H4 (cell line): ENCODE measurements at regions not wholly inside any gene's neighbourhood (a gene's known extent, or its start where the extent isn't known, plus 50 kb on each side); places are given as distances from the start of the nearest gene placed in this dataset.
"Not testable (repeated sequence)": the region's sequence is repeated elsewhere in the genome, so short reads cannot be mapped to it uniquely, and the experiment has no call there.

Source experiments
- DNase-seq: peaks from one replicate; pipeline ENCODE4 v3.0.0-alpha.2; 2015; ENCODE audit warnings: low spot score

DNA sequence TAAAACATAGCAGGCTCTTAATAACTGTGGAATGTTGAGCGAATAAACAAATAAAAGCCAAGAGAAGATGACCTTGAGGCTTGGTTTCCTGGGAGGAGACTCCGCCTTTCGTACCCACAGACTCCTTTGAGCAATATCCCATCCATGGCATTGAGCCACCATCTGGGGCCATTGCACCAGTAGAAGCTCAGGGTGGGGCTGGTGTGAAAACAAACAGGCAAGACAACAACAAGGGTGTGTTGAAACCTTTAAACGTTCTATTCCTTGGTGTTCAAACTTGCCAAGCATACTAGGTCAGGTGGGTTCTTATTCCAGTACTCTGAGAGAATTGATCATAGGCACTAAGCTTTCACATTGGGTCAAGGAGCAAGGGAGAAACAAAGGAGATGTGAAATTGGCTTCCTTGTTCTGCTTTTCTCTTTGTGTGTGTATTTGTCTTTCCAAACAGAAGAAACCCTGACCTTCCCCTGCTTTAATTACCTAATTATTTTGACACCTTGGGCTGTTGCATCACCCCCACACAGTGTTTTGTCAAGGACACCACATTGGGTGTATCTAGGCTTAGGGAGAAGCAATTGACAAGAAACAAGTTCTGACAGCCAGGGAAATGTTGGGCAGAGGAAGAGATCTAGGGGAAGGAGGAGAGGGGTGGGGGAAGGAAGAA lies 105.1 kb upstream of the BCL6 start:
- peak; percentile 63 for DNase-seq

DNA sequence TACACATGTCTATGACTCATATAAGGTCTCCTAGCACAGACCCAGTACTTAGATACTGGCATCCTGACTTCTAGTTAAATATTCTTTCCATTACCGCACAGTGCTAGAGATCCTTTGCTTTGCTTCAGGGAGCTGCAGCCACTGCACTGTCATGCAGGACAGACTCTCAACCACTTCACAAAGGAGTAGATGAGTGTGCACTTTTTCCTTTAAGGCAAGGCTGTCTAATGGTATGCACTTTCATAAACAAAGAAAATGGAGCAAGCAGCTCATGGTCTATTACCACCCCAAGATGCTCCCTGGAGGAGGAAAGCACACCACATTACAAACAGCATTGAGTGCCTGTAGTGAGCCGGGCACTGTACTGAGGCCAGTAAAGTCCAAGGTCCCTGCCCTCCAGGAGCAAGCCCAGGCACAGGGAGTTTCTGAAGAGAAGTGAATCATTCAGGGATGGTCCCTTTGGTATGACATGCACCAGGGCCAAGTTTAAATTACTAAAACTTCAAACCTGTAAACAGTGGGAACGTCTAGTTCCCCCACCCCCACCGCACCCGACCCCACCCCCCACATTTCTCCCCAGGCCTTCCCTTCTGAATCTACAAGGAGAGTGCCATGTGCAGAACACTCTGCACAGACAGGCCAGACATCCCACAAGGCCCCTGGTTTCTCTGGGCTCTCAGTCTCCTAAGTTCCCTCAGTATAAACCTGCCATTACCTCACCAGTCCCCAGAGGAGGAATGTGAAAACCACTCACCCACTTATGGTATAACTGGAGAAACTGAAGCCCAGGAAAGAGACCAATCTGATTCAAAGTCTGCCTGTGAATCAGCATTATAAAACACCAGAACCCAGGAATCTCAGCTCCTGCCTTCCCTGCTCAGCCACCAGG lies 107.8 kb upstream of the BCL6 start:
- peak; percentile 47 for DNase-seq

DNA sequence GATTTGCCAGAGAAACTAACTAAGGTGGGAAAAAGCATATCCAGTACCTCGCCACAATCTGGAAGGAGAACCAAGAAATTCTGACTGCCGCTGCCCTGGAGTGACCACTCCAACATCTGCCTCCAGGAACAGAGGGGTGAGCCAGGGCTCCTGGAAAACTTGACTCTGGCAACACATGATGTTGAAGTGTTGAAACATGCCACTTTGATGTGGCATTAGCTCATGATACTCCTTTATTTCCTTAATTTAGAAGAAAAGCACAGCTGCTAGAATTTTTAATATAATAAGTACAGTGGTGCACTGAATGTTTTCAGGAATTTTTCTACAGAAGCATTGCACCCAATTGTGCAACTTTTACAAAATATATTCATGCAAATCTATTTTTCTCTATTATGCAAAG lies 109.9 kb upstream of the BCL6 start:
- no peak for DNase-seq

DNA sequence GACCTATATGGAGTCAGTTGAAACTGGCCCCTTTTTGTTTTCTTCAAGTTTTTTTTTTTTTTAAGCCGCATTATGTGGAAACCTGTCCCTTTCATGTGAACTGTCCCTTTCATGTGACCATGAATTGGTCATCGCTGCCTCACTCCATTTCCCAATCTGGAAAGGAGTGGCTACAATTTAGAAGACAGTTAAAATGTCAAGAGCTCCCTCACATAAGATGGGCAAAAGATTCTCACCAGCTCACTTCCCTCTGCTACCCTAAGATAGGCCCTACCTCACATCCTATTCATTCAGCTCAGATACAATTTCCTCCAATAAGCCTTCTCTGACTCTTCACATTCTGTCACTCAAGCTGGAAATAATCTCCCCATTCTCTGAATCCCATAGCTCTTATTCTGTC lies 111.3 kb upstream of the BCL6 start:
- DNase-seq = no peak

DNA sequence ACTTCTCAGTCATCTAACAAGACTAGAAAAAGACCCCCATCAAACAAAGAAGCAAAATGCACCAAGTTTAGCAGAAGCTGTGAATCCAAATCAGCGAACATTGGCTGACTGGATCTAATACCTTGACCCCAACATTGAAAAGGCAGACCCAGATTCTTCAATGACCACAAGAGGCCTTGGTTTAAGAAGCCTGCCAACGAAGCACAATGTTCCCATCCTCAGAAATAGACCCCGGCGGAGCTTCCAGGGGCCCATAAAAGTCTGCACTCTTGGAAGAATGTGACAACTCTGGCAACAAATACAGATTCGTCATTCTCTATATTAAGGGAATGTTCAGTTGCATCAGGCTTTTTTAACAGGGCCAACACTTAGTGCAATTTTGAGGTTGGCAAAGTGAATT lies 112.8 kb upstream of the BCL6 start:
- no peak for DNase-seq

DNA sequence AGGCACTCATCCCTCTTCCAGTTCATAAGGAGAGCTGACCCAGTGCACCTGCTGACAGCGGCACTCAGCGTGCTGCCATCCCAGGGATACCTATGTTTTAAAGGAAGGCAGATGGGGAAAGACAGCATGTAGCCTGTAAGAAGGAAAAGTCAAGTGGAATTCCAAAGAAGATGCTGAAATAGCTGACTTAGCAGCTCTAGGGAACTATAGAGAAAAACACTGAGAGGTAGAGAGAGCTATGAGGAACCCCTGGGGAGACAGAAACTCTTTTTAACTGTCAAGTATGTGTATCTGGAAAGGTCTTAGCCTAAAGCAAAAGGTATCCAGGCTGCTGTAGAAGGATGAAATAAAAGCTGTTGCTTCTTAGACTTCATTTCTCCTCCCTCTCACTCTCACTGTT lies 113.4 kb upstream of the BCL6 start:
- DNase-seq = no peak

DNA sequence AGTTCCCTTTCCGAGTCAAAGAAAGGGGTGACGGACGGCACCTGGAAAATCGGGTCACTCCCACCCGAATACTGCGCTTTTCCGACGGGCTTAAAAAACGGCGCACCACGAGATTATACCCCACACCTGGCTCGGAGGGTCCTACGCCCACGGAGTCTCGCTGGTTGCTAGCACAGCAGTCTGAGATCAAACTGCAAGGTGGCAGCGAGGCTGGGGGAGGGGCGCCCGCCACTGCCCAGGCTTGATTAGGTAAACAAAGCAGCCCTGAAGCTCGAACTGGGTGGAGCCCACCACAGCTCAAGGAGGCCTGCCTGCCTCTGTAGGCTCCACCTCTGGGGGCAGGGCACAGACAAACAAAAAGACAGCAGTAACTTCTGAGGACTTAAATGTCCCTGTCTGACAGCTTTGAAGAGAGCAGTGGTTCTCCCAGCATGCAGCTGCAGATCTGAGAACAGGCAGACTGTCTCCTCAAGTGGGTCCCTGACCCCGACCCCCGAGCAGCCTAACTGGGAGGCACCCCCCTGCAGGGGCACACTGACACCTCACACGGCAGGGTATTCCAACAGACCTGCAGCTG lies 117.5 kb upstream of the BCL6 start:
- DNase-seq = not testable (repeated sequence)

DNA sequence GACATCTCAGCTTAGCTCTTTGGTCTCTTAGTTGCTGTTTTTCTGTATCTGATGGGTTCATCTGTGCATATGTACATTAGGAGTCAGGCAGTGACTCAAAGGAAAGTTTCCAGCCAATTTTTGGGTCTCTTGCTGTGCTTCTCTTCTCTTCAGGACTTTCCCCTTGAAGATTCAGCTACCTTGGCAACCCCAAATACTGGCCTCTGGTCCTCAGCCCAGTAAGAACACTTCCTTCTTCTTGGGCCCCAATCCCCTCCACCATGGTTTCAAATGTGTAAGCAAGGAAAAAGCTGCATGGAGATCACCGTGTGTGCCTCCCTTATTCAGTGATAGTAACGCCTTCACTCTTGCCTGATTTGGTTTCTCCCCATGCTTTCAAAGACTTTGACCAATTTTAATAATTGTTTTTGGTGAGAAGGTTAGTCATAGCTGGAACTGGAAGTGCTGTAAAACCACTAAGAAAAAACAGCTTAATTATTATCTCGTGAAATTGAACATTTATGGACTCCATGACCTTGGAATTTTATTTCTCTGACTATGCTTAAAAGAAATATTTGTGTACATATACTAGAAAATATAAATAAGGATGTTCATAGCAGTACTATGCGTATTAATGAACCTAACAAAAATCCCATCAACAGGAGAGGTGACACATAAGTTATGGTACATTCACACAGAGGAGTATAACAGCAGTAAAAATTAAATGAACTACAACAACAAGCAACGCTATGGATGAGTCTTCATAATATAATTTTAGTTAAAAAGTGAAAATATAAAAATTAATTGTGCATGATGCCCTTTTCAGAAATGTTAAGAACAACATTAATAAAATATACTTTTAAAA lies 125.3 kb upstream of the BCL6 start:
- no peak for DNase-seq

DNA sequence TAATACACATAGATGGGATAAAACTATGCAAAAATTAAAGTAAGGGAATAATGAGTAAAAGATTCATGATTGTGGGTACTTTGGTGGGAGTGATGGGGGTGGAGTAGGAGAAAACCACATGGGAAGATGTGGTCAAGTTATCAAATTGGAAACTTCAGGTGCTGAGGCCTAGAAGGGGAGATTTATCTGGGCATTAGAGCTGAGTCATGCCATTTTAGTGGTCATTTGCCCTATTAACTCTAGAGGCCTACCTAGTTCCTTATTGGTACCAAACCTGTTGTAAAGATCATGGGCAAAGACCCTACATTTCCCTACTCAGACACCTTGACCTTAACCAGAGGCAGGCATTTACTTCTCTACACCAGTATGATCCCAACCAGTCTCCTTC lies 125.9 kb upstream of the BCL6 start:
- DNase-seq = no peak

DNA sequence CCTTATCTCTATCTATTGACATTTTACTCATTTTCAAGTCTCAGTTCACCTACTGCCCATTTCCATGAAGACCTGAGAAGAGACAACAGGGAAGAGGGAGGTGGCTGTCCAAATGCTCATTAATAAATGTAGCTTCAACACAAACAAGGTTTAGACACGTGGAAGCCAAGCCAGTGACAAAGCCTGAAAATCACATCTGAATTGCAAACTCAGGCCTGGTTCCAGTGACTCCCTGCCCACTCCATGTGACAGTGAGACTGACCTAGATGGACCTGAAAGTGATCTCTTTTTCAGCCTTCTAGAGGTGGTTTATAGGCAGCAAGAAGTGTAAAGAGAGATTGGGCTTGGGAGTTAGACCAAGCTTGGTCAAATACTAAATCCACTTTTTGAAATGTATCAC lies 126.6 kb upstream of the BCL6 start:
- no peak for DNase-seq

DNA sequence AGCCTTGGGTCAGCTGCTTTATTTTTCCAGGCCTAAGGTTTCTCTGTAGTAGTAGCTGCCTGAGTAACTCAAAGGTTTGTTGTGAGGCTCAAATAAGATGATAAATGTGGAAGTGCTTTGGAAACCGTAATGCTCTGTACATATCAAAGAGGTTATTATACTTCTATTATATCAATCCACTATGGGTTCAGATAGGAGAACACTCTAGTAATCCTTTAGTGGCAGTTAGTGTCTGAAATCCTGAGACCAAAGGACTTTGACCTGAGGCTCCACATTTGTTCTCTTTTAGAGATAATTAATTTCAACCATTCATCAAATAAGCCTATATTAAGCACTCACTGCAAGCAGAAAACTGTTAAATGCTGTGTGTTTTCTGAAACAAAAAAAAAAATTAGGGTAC lies 128.6 kb upstream of the BCL6 start:
- DNase-seq = no peak

DNA sequence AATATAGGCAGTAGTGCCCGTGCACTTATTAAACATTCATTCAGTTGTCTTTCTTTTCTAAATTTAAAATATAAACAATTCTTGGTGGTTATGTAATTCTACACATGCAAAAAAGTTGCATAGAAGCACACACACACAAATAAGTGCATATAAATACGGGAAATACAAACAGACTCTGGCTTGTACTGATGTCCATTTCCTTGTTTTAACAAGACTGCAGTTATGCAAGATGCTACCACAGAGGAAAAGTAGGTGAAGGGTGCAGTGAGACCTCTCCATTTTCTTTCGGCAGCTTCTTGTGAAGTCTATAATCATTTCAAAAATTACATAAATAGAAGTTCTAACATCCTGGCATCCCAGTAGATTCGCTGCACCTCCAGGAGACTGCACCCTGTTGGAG lies 130.6 kb upstream of the BCL6 start:
- DNase-seq = no peak

DNA sequence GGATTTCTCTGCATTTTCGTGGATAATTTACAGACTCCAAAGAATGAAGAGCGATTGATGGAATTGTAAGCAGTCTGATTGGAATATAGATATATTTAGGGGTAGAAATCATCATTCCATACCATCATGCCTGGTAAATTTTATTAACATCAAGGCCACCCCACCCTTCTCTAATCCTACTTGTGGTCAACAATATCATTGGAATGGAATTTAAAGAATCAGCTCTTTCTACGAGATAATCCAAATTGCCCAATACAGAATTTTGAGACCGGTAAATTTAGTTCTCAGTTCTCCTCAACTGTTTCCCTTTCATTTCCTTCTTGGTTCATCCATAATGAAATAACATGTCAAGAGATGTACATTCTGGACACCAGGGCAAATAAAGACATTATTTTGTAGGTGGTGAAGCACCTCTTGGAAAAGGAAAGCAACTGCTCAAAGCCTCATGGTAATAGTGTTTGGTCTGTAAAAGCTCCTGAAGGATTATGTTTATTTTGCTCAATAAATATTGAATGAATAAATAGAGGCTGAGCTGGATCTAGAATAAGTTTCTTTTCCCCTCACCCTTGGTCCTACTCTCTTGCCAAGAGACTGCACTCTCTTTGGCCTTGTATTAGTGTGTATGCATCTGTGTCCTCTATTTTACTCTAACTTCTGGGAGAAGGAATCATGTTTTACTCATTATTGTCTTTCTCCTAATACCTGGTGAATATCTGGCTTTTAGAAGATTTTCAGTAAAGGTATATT lies 133.7 kb upstream of the BCL6 start:
- DNase-seq = no peak

DNA sequence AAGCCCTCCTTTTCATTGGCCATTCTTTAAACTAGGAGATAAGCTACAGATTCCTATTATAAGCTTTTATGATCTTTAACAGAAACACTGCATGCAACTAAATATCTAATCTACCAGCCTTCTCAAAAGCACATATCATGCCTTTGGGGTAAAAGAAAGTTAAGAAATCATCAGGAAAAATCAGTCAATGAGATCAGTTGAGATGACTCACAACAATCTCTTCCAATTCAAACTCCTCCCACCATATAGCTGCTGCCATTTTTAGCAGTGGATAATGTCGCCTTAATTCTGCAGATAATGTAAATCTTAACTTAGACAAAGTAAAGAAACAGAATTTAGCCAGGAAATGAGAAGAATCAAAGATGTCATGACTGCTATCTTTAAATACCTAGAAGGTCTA lies 135.2 kb upstream of the BCL6 start:
- no peak for DNase-seq

DNA sequence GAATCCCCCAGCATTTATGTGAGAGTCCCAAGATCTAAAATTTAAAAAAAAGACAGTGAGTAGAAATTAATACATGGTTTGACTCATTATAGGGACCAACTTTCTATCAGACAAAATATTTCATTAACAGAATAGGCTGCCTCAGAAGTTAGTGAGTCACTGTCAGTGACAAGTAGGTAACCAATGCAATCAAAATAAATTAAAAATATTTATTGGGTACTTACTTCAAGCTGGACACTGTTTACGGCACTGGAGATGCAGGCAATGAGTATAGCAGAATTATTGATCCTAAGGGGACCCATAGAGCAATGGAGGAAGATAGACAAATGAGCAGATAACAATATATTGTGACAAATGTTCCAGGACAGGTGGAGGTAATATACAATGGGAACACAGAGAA lies 135.6 kb upstream of the BCL6 start:
- no peak for DNase-seq

DNA sequence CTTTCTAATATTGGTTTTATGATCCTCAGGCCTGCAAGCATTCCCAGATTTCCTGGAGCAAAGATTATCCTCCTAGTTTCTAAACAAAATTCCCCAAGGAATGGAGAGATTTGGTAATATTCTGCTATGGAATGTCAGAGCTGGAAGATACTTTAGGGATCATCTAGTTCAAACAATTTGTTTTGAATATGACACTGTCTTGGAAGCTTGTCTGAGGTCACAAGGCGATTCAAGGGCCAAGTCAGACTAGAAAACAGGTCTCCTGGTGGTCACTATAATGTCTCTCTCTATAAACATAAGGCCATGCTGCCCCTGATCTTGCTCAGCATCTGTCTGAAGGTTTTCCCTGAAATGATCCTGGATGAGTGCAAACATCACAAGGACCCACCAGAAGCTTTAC lies 143.4 kb upstream of the BCL6 start:
- no peak for DNase-seq

DNA sequence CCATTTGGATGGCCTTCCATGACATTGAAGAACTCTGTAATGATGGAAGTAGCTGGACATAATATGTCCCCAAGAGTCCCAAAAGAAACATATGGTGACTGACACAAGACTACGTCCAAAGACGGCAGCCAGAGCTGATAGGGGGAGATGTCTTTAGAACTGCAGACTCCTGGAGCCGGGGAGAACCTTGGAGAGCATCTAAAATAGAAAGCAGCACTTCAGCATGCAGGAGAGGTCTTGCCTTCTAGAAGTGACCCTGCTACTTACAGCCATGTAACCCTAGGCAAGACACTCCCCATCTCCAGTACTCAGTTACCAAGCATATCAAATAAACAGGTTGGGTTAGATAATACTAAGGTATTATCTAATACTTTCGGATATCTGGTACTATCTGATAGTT lies 143.8 kb upstream of the BCL6 start:
- DNase-seq = no peak

DNA sequence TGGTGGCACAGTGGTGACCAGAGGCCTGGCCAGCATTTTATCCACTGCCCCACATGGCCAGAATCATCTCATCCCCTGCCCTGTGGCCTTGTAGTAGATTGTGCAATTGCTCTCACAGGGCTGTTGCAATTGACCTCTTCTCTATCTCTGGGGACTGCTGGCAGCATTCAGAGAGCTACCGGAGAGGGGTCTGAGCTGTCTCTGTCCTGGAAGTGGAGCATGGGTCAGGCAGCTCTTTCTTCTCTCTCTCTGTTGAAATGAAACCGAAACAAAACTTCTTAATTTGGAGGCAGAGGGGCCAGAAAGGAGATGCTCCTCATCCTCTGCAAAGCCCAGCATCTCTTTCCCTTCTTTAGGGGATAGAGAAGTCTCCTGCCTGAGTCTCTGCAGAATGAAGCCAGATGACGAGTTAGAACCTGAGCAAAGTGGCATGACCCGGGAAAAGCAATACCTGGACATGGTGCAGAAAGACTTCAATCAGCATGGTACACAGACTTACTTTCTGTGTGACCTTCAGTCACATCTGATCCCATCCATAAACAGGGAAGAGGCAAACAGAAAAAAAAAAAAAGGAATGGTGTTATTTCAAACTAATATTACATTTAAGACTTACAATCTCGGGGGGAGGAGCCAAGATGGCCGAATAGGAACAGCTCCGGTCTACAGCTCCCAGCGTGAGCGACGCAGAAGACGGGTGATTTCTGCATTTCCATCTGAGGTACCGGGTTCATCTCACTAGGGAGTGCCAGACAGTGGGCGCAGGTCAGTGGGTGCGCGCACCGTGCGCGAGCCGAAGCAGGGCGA lies 144.5 kb upstream of the BCL6 start:
- DNase-seq = no peak

DNA sequence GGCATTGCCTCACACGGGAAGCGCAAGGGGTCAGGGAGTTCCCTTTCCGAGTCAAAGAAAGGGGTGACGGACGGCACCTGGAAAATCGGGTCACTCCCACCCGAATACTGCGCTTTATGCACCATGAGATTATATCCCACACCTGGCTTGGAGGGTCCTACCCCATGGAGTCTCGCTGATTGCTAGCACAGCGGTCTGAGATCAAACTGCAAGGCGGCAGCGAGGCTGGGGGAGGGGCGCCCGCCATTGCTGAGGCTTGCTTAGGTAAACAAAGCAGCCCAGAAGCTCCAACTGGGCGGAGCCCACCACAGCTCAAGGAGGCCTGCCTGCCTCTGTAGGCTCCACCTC lies 145.1 kb upstream of the BCL6 start:
- not testable (repeated sequence) for DNase-seq

DNA sequence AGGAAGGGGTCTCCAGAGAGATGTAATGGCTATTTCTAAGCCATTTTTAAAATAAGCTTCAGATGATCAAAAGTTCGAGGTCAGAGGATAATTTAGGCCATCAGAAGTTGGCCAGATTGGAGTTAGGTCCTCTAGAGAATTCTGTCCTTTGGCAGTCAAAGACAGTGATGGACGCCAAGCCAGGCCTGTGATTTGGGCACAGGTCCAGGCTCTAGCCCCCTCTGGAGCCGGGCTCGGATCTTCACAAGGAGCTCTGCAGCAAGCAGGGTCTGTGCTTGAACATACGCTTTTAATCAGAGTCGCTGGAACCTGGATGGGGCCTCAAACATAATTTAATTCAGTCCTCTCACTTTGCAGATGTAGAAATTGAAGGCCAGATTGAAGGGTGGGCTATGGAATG lies 151.4 kb upstream of the BCL6 start:
- DNase-seq = no peak

DNA sequence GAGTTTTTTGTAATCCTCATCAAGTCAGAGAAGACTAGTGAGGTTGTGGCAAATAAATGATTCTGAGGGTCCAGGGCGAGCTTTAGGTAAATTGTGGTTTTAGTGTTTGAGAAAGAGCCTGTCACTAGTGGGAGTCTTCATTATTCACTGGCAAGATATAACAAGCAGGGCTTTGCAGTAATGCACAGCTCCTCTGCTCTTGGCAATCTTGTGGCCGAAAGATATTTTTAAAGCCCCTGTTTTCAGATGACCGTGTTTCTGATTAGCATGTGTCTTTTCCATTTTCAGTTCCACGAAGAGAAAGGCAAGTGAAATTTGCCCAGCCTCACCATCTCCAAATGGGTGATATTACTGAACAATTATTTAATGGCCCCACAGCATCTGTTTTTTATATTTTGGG lies 154.0 kb upstream of the BCL6 start:
- no peak for DNase-seq
